Activated T-cell treated with anti-CD3 and anti-CD28 coated beads, Interleukin-2, amount 50 U/mL, for 24 hours (primary cell): ENCODE measurements at regions not wholly inside any gene's neighbourhood (a gene's known extent, or its start where the extent isn't known, plus 50 kb on each side); places are given as distances from the start of the nearest gene placed in this dataset.
"Not testable (repeated sequence)": the region's sequence is repeated elsewhere in the genome, so short reads cannot be mapped to it uniquely, and the experiment has no call there.

Source experiments
- DNase-seq: peaks from one replicate; pipeline ENCODE4 v3.0.0-alpha.2; 2020
- H3K27ac Mint-ChIP-seq: 2 replicates; pipeline ENCODE4 v1.8.0; 2020; ENCODE audit warnings: mild to moderate bottlenecking, mixed read lengths
- H3K27me3 Mint-ChIP-seq: 2 replicates; pipeline ENCODE4 v1.8.0; 2020; ENCODE audit warnings: mixed read lengths
- H3K36me3 Mint-ChIP-seq: 2 replicates; pipeline ENCODE4 v1.8.0; 2020; ENCODE audit warnings: low read depth, mixed read lengths
- H3K4me1 Mint-ChIP-seq: 2 replicates; pipeline ENCODE4 v1.8.0; 2020; ENCODE audit warnings: low read depth, mixed read lengths
- H3K4me3 Mint-ChIP-seq: 2 replicates; pipeline ENCODE4 v1.8.0; 2020; ENCODE audit warnings: mild to moderate bottlenecking, moderate library complexity, mixed read lengths
- H3K9me3 Mint-ChIP-seq: 2 replicates; pipeline ENCODE4 v1.8.0; 2020; ENCODE audit warnings: mixed read lengths

- no peaks in the 10 kb centered on the region for H3K9me3 Mint-ChIP-seq
- DNase-seq: no peak
- no peak overlapping the region for H3K27ac Mint-ChIP-seq
- H3K27me3 Mint-ChIP-seq: peaks cover 17% of the 10 kb centered on the region
- H3K4me1 Mint-ChIP-seq: no peaks in the 10 kb centered on the region
- no peak overlapping the region for H3K4me3 Mint-ChIP-seq
- no peaks in the 10 kb centered on the region for H3K36me3 Mint-ChIP-seq
Measured at GRCh38 chr6:79818471-79818870, 128.9 kb downstream of the ELOVL4 start.

GRCh38 chr6:79814940-79815339 is 132.4 kb downstream of the ELOVL4 start:
- DNase-seq: no peak
- no peak overlapping the region for H3K27ac Mint-ChIP-seq
- no peak overlapping the region for H3K4me3 Mint-ChIP-seq
- H3K36me3 Mint-ChIP-seq: no peaks in the 10 kb centered on the region
- H3K27me3 Mint-ChIP-seq: peaks cover 9% of the 10 kb centered on the region
- no peaks in the 10 kb centered on the region for H3K9me3 Mint-ChIP-seq
- H3K4me1 Mint-ChIP-seq: no peaks in the 10 kb centered on the region

GRCh38 chr6:79813854-79814709 is 133.3 kb downstream of the ELOVL4 start:
- H3K27me3 Mint-ChIP-seq: peaks cover 9% of the 10 kb centered on the region
- no peaks in the 10 kb centered on the region for H3K9me3 Mint-ChIP-seq
- no peaks in the 10 kb centered on the region for H3K36me3 Mint-ChIP-seq
- peak; percentile 72 for DNase-seq
- no peak overlapping the region for H3K27ac Mint-ChIP-seq
- H3K4me3 Mint-ChIP-seq: no peak overlapping the region
- H3K4me1 Mint-ChIP-seq: no peaks in the 10 kb centered on the region

GRCh38 chr6:79813143-79813850 is 134.1 kb downstream of the ELOVL4 start:
- no peak for DNase-seq
- Mint-ChIP-seq H3K27ac (no peak overlapping the region), H3K9me3 (no peaks in the 10 kb centered on the region), H3K4me1 (no peaks in the 10 kb centered on the region), H3K36me3 (no peaks in the 10 kb centered on the region), H3K4me3 (no peak overlapping the region), H3K27me3 (peaks cover 11% of the 10 kb centered on the region)

- Mint-ChIP-seq H3K36me3 (no peaks in the 10 kb centered on the region), H3K27me3 (peaks cover 17% of the 10 kb centered on the region), H3K4me3 (no peak overlapping the region), H3K27ac (no peak overlapping the region), H3K9me3 (no peaks in the 10 kb centered on the region), H3K4me1 (no peaks in the 10 kb centered on the region)
- DNase-seq: no peak
Measured at GRCh38 chr6:79812195-79812594, 135.2 kb downstream of the ELOVL4 start.

- no peak for DNase-seq
- Mint-ChIP-seq H3K27me3 (peaks cover 21% of the 10 kb centered on the region), H3K27ac (no peak overlapping the region), H3K4me1 (no peaks in the 10 kb centered on the region), H3K4me3 (no peak overlapping the region), H3K36me3 (no peaks in the 10 kb centered on the region), H3K9me3 (peaks cover 2% of the 10 kb centered on the region)
Measured at GRCh38 chr6:79810871-79811270, 136.5 kb downstream of the ELOVL4 start.

GRCh38 chr6:79810185-79810705 is 137.1 kb downstream of the ELOVL4 start:
- peaks cover 2% of the 10 kb centered on the region for H3K9me3 Mint-ChIP-seq
- no peak for DNase-seq

GRCh38 chr6:79808921-79809320 is 138.4 kb downstream of the ELOVL4 start:
- Mint-ChIP-seq H3K4me1 (peaks cover 2% of the 10 kb centered on the region), H3K9me3 (peaks cover 2% of the 10 kb centered on the region), H3K4me3 (no peak overlapping the region), H3K36me3 (no peaks in the 10 kb centered on the region), H3K27ac (no peak overlapping the region), H3K27me3 (peaks cover 25% of the 10 kb centered on the region)
- no peak for DNase-seq

More at GRCh38 chr6:79810185-79810705, 137.1 kb downstream of the ELOVL4 start:
- Mint-ChIP-seq H3K27me3 (peaks cover 22% of the 10 kb centered on the region), H3K4me1 (no peaks in the 10 kb centered on the region), H3K4me3 (no peak overlapping the region), H3K27ac (no peak overlapping the region), H3K36me3 (no peaks in the 10 kb centered on the region)

- peaks cover 35% of the 10 kb centered on the region for H3K27me3 Mint-ChIP-seq
- H3K4me3 Mint-ChIP-seq, DNase-seq, H3K9me3 Mint-ChIP-seq, H3K36me3 Mint-ChIP-seq, H3K27ac Mint-ChIP-seq, H3K4me1 Mint-ChIP-seq: not testable (repeated sequence)
Measured at GRCh38 chr6:79806661-79807060, 140.7 kb downstream of the ELOVL4 start.

GRCh38 chr6:79804732-79805131 is 142.6 kb downstream of the ELOVL4 start:
- no peak for DNase-seq
- Mint-ChIP-seq H3K4me3 (no peak overlapping the region), H3K36me3 (no peaks in the 10 kb centered on the region), H3K27me3 (peaks cover 41% of the 10 kb centered on the region), H3K4me1 (peaks cover 2% of the 10 kb centered on the region), H3K9me3 (peaks cover 2% of the 10 kb centered on the region), H3K27ac (no peak overlapping the region)

GRCh38 chr6:79803917-79804316 is 143.4 kb downstream of the ELOVL4 start:
- Mint-ChIP-seq H3K9me3 (peaks cover 2% of the 10 kb centered on the region), H3K27ac (no peak overlapping the region), H3K4me3 (no peak overlapping the region), H3K36me3 (no peaks in the 10 kb centered on the region), H3K27me3 (peaks cover 39% of the 10 kb centered on the region), H3K4me1 (peaks cover 2% of the 10 kb centered on the region)
- no peak for DNase-seq

GRCh38 chr6:79802657-79803300 is 144.6 kb downstream of the ELOVL4 start:
- H3K4me3 Mint-ChIP-seq: no peak overlapping the region
- no peaks in the 10 kb centered on the region for H3K36me3 Mint-ChIP-seq
- peaks cover 2% of the 10 kb centered on the region for H3K9me3 Mint-ChIP-seq
- no peak overlapping the region for H3K27ac Mint-ChIP-seq
- H3K27me3 Mint-ChIP-seq: peaks cover 32% of the 10 kb centered on the region
- DNase-seq: no peak
- H3K4me1 Mint-ChIP-seq: peaks cover 2% of the 10 kb centered on the region

GRCh38 chr6:79801362-79801761 is 146.0 kb downstream of the ELOVL4 start:
- Mint-ChIP-seq H3K27me3 (peaks cover 25% of the 10 kb centered on the region), H3K4me1 (peaks cover 2% of the 10 kb centered on the region), H3K9me3 (no peaks in the 10 kb centered on the region), H3K27ac (no peak overlapping the region), H3K36me3 (no peaks in the 10 kb centered on the region), H3K4me3 (no peak overlapping the region)
- DNase-seq: no peak

- no peak overlapping the region for H3K27ac Mint-ChIP-seq
- DNase-seq: no peak
- no peaks in the 10 kb centered on the region for H3K4me1 Mint-ChIP-seq
- no peak overlapping the region for H3K4me3 Mint-ChIP-seq
- no peaks in the 10 kb centered on the region for H3K36me3 Mint-ChIP-seq
- no peaks in the 10 kb centered on the region for H3K9me3 Mint-ChIP-seq
- H3K27me3 Mint-ChIP-seq: peaks cover 15% of the 10 kb centered on the region
Measured at GRCh38 chr6:79798841-79799240, 148.5 kb downstream of the ELOVL4 start.
